H1 (cell line): ENCODE measurements at regions not wholly inside any gene's neighbourhood (a gene's known extent, or its start where the extent isn't known, plus 50 kb on each side); places are given as distances from the start of the nearest gene placed in this dataset.

Experiments used
- CTCF ChIA-PET: fragments of 300-600 bp; sonication (Branson Sonifier 250); formaldehyde crosslinking; loops from one replicate; lab custom pipeline; 2021; ENCODE audit not compliant: partially characterized antibody; lab: Charles Lee
- POLR2A ChIA-PET: fragments of 300-600 bp; sonication (Branson Sonifier 250); formaldehyde crosslinking; loops from one replicate; lab custom pipeline; 2021; ENCODE audit warnings: inconsistent platforms; ENCODE audit not compliant: partially characterized antibody; lab: Charles Lee
- DNase-seq, 2 experiments: peaks; one replicate each; pipeline versions ENCODE4 v3.0.0 to v3.0.0-alpha.2; 2010 to 2022; ENCODE audit warnings: low spot score in 2 of 2, low read depth in 1 of 2, mixed read lengths in 1 of 2
- FAIRE-seq: peaks from 2 replicates; lab custom pipeline; 2011; peaks lifted over from hg19 to GRCh38; lab: Jason Lieb, UNC
- H2AFZ ChIP-seq: 2 replicates; pipeline ENCODE4 v1.8.1; 2012; ENCODE audit warnings: low read length, inconsistent platforms
- H2AK5ac ChIP-seq: 2 replicates; pipeline ENCODE4 v1.6.1; 2013; ENCODE audit warnings: low read depth, low read length
- H2BK120ac ChIP-seq: replicated peaks from 2 replicates; pipeline ENCODE3; 2013; ENCODE audit warnings: low read depth, low read length, inconsistent platforms
- H2BK12ac ChIP-seq: 2 replicates; pipeline ENCODE4 v1.6.1; 2013; ENCODE audit warnings: low read depth, low read length
- H2BK15ac ChIP-seq: 2 replicates; pipeline ENCODE4 v1.6.1; 2013; ENCODE audit warnings: low read length
- H2BK20ac ChIP-seq: 2 replicates; pipeline ENCODE4 v1.6.1; 2013; ENCODE audit warnings: low read length
- H2BK5ac ChIP-seq: 2 replicates; pipeline ENCODE4 v1.6.1; 2013; ENCODE audit warnings: low read depth, low read length
- H3K14ac ChIP-seq: 2 replicates; pipeline ENCODE4 v1.6.1; 2013; ENCODE audit warnings: inconsistent platforms; ENCODE audit not compliant: insufficient read length
- H3K18ac ChIP-seq: 2 replicates; pipeline ENCODE4 v1.6.1; 2013; ENCODE audit warnings: low read length; ENCODE audit errors: extremely low read depth
- H3K23ac ChIP-seq: 2 replicates; pipeline ENCODE4 v1.6.1; 2013; ENCODE audit warnings: inconsistent platforms; ENCODE audit not compliant: insufficient read length
- H3K23me2 ChIP-seq: 2 replicates; pipeline ENCODE4 v1.6.1; 2013; ENCODE audit warnings: low read depth, low read length
- H3K27ac ChIP-seq: 2 replicates; pipeline ENCODE4 v1.6.1; 2011; ENCODE audit warnings: low read depth, low read length, inconsistent platforms
- H3K27me3 ChIP-seq, 4 experiments: replicated peaks in 1 of 4; 1 replicate in 1 of 4; 2 replicates in 3 of 4; pipeline versions ENCODE4 v1.6.1 to v1.8.1; 2011 to 2013; ENCODE audit warnings: low read length in 3 of 4, mild to moderate bottlenecking in 3 of 4, inconsistent platforms in 2 of 4, mixed read lengths in 2 of 4, moderate library complexity in 1 of 4; ENCODE audit not compliant: control insufficient read depth in 3 of 4, insufficient read depth in 3 of 4; ENCODE audit errors: extremely low read depth in 1 of 4
- H3K36me3 ChIP-seq, 4 experiments: 2 replicates each; pipeline versions ENCODE4 v1.6.1 to v1.8.1; 2011 to 2013; ENCODE audit warnings: mild to moderate bottlenecking in 4 of 4, low read length in 3 of 4, moderate library complexity in 2 of 4, control low read depth in 1 of 4, inconsistent platforms in 1 of 4; ENCODE audit not compliant: insufficient read depth in 4 of 4, control insufficient read depth in 2 of 4
- H3K4ac ChIP-seq: replicated peaks from 2 replicates; pipeline ENCODE3; 2013; ENCODE audit warnings: low read length, low read depth, mixed read lengths, inconsistent platforms; ENCODE audit not compliant: insufficient read length
- H3K4me1 ChIP-seq, 4 experiments: replicated peaks in 1 of 4; 1 replicate in 1 of 4; 2 replicates in 3 of 4; pipeline versions ENCODE4 v1.6.1 to v1.8.1; 2011 to 2013; ENCODE audit warnings: low read length in 3 of 4, inconsistent platforms in 2 of 4, mixed read lengths in 1 of 4; ENCODE audit not compliant: insufficient read depth in 4 of 4, control insufficient read depth in 3 of 4
- H3K4me2 ChIP-seq, 2 experiments: 2 replicates each; pipeline versions ENCODE4 v1.6.1 to v1.8.1; 2011 to 2013; ENCODE audit warnings: low read depth in 2 of 2, low read length in 2 of 2, control low read depth in 1 of 2, inconsistent platforms in 1 of 2, mild to moderate bottlenecking in 1 of 2; ENCODE audit not compliant: insufficient read depth in 1 of 2
- H3K4me3 ChIP-seq, 4 experiments: fragments of 200-600, 300-600 bp in 1 of 4; sonication (generic), shearing (Covaris generic), sonication (Bioruptor Twin) in 1 of 4; 2 replicates each; pipeline versions ENCODE4 v1.5.1 to v1.8.1; 2011 to 2016; ENCODE audit warnings: low read length in 4 of 4, low read depth in 3 of 4, control low read depth in 2 of 4, inconsistent platforms in 2 of 4, mild to moderate bottlenecking in 2 of 4, mixed read lengths in 1 of 4, moderate library complexity in 1 of 4; ENCODE audit not compliant: insufficient read depth in 2 of 4; ENCODE audit errors: extremely low read depth in 1 of 4
- H3K56ac ChIP-seq: replicated peaks from 2 replicates; pipeline ENCODE3; 2013; ENCODE audit warnings: low read depth, mild to moderate bottlenecking, mixed read lengths, low read length, inconsistent platforms; ENCODE audit not compliant: insufficient read length
- H3K79me1 ChIP-seq: 2 replicates; pipeline ENCODE4 v1.6.1; 2013; ENCODE audit warnings: low read depth, low read length, control low read depth
- H3K79me2 ChIP-seq, 2 experiments: 2 replicates each; pipeline versions ENCODE4 v1.6.1 to v1.8.1; 2012 to 2013; ENCODE audit warnings: low read length in 2 of 2, mild to moderate bottlenecking in 2 of 2, inconsistent platforms in 1 of 2; ENCODE audit not compliant: insufficient read depth in 2 of 2, control insufficient read depth in 1 of 2
- H3K9ac ChIP-seq, 4 experiments: replicated peaks in 1 of 4; 1 replicate in 1 of 4; 2 replicates in 3 of 4; pipeline versions ENCODE4 v1.6.1 to v1.8.1; 2011 to 2013; ENCODE audit warnings: low read depth in 3 of 4, low read length in 3 of 4, control low read depth in 2 of 4, mild to moderate bottlenecking in 2 of 4, moderate library complexity in 2 of 4, inconsistent platforms in 1 of 4; ENCODE audit errors: extremely low read depth in 1 of 4
- H3K9me3 ChIP-seq, 2 experiments: 2 replicates each; pipeline versions ENCODE4 v1.6.1 to v1.8.1; 2012 to 2013; ENCODE audit warnings: mild to moderate bottlenecking in 2 of 2, moderate library complexity in 2 of 2, control low read depth in 1 of 2, inconsistent platforms in 1 of 2, low read depth in 1 of 2, low read length in 1 of 2, mixed read lengths in 1 of 2; ENCODE audit not compliant: insufficient read depth in 2 of 2
- H4K20me1 ChIP-seq, 2 experiments: replicated peaks in 1 of 2; 2 replicates each; pipeline versions ENCODE3 to v1.8.1; 2011 to 2013; ENCODE audit warnings: inconsistent platforms in 2 of 2, low read length in 2 of 2, mild to moderate bottlenecking in 1 of 2; ENCODE audit not compliant: insufficient read depth in 2 of 2, control insufficient read depth in 1 of 2
- H4K5ac ChIP-seq: 2 replicates; pipeline ENCODE4 v1.6.1; 2013; ENCODE audit warnings: low read length, low read depth, mixed read lengths, inconsistent platforms; ENCODE audit not compliant: insufficient read length
- H4K8ac ChIP-seq: 2 replicates; pipeline ENCODE4 v1.8.0; 2013; ENCODE audit warnings: mild to moderate bottlenecking, moderate library complexity, low read length, inconsistent platforms; ENCODE audit not compliant: insufficient read depth; ENCODE audit errors: extremely low read depth
- H4K91ac ChIP-seq: replicated peaks from 2 replicates; pipeline ENCODE3; 2013; ENCODE audit warnings: low read length, mixed read lengths, inconsistent platforms; ENCODE audit not compliant: insufficient read length
- HDAC6 ChIP-seq: IDR thresholded peaks from one replicate; pipeline ENCODE4 v1.7.1; 2012; ENCODE audit warnings: low read depth, mild to moderate bottlenecking, inconsistent platforms, low read length, moderate library complexity
- KDM4A ChIP-seq: IDR thresholded peaks from one replicate; pipeline ENCODE4 v1.7.1; 2012; ENCODE audit warnings: low read depth, mild to moderate bottlenecking, moderate library complexity, low read length, inconsistent platforms; ENCODE audit not compliant: severe bottlenecking
- MAFK ChIP-seq: IDR thresholded peaks from 2 replicates; pipeline ENCODE4 v1.6.1; 2012; ENCODE audit warnings: low read depth, mild to moderate bottlenecking, improper control_type of control experiment, low read length
- POLR2AphosphoS5 ChIP-seq: IDR thresholded peaks from 2 replicates; pipeline ENCODE4 v1.6.1; 2011; ENCODE audit warnings: low read depth, low read length
- TAF1 ChIP-seq: IDR thresholded peaks from 2 replicates; pipeline ENCODE4 v1.6.1; 2011; ENCODE audit warnings: mild to moderate bottlenecking, low read depth, low read length
- TBP ChIP-seq: IDR thresholded peaks from 2 replicates; pipeline ENCODE4 v1.6.1; 2011; ENCODE audit warnings: low read depth, low read length, improper control_type of control experiment
- WGBS, 2 experiments: shearing (Covaris generic) in 1 of 2; methylation state at CpG; one replicate each; pipeline versions ENCODE4 v1.1.6 to v1.1.7; 2013 to 2015; ENCODE audit warnings: low lambda C conversion rate in 2 of 2, mixed read lengths in 2 of 2, inconsistent platforms in 1 of 2, low coverage in 1 of 2, missing lambda C conversion rate in 1 of 2; ENCODE audit not compliant: insufficient replicate concordance in 2 of 2, insufficient coverage in 1 of 2, insufficient read length in 1 of 2; ENCODE audit errors: extremely low coverage in 1 of 2, missing lambda C conversion rate in 1 of 2; 5-methylcytosine and 5-hydroxymethylcytosine counted together

DNA sequence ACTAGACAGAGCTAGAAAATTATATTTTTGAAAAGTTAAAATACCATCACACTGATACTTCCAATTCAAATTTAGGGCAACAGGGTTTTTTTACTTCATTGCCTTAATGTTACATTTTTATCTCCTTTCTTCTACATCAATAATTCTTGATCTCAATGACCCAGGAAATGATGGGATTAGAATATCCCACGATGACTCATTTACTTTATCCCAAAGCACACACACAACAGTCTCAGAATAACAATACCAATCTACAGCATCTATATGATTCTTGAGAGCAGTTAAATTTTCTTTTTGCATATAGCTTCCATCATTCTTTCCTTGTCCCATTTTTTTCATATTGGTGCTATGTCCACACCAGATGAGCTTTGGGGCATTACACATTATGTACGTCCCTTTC lies 98.4 kb upstream of the EEPD1 start:
- no peak overlapping the region for H3K23ac ChIP-seq
- no peak for FAIRE-seq
- H2BK15ac ChIP-seq, result no peak overlapping the region
- no peak overlapping the region for H3K27ac ChIP-seq
- H3K56ac ChIP-seq, result no peak overlapping the region
- H3K9me3 ChIP-seq, result no peaks in the 10 kb centered on the region
- H3K36me3 ChIP-seq, result no peaks in the 10 kb centered on the region
- H3K79me1 ChIP-seq, result no peaks in the 10 kb centered on the region
- H3K18ac ChIP-seq, result no peak overlapping the region
- H4K91ac ChIP-seq, result no peak overlapping the region
- no peaks in the 10 kb centered on the region for H3K23me2 ChIP-seq
- POLR2A ChIA-PET, result no interaction called here
- no peaks in the 10 kb centered on the region for H4K20me1 ChIP-seq
- no peak overlapping the region for H2BK20ac ChIP-seq
- H3K9ac ChIP-seq, result no peak overlapping the region
- no peak overlapping the region for H3K4me2 ChIP-seq
- H2AFZ ChIP-seq, result no peak overlapping the region
- no peak overlapping the region for H3K14ac ChIP-seq
- WGBS, 2 experiments, result 91% methylated on average over 2 of the region's 2 CpGs; no CpG with 5 or more reads in 1 of the 2 experiments
- H3K4me1 ChIP-seq, result peaks cover 0 to 5% (median 0%) of the 10 kb centered on the region in 4 experiments; a peak in 1 of 7 replicates
- H3K4me3 ChIP-seq, result no peak overlapping the region
- no peak overlapping the region for H4K5ac ChIP-seq
- no peak overlapping the region for H4K8ac ChIP-seq
- H3K4ac ChIP-seq, result no peak overlapping the region
- no peaks in the 10 kb centered on the region; a peak in 1 of 7 replicates for H3K27me3 ChIP-seq
- no peak for DNase-seq
- no peak overlapping the region for H2BK5ac ChIP-seq
- no peak overlapping the region for H2BK120ac ChIP-seq
- no peak overlapping the region for H2AK5ac ChIP-seq
- CTCF ChIA-PET, result interaction anchor here (1.6 kb wide), 1 partner anchor 21 kb away, joined by 3 read pairs; no protein-coding TSS in a partner anchor
- H3K79me2 ChIP-seq, result no peaks in the 10 kb centered on the region
- H2BK12ac ChIP-seq, result no peak overlapping the region
- no peak for TF ChIP-seq MAFK
- TF ChIP-seq KDM4A, result no peak
- TF ChIP-seq TAF1, result no peak
- TF ChIP-seq HDAC6, result no peak
- no peak for TF ChIP-seq POLR2AphosphoS5
- TF ChIP-seq TBP, result no peak
